Panc1 (cell line): ENCODE measurements at regions not wholly inside any gene's neighbourhood (a gene's known extent, or its start where the extent isn't known, plus 50 kb on each side); places are given as distances from the start of the nearest gene placed in this dataset.

Experiments
- ATAC-seq: fragments of 200-7000 bp; cut with Tn5 transposase; 2 replicates; pipeline ENCODE4 v1.9.1; 2020; ENCODE audit warnings: mild to moderate bottlenecking, moderate library complexity
- BruUV-seq: library from RNA; stranded (reverse); fragments of 400-500 nt; replicated peaks from 2 replicates; lab custom pipeline; 2021; lab: Mats Ljungman, UMichigan
- CTCF ChIA-PET: fragments of 300-600 bp; sonication (Branson Sonifier 250); formaldehyde crosslinking; loops from one replicate; lab custom pipeline; 2022; ENCODE audit warnings: antibody characterized with exemption; lab: Charles Lee
- POLR2A ChIA-PET: fragments of 300-600 bp; sonication (Branson Sonifier 250); formaldehyde crosslinking; loops from one replicate; lab custom pipeline; 2022; ENCODE audit warnings: antibody characterized with exemption; lab: Charles Lee
- DNase-seq: peaks from one replicate; pipeline ENCODE4 v3.0.0-alpha.2; 2010; ENCODE audit warnings: low read depth, low spot score
- H3K27ac ChIP-seq: 2 replicates; pipeline ENCODE4 v1.5.1; 2011; ENCODE audit warnings: mild to moderate bottlenecking, low read length, inconsistent platforms
- H3K27me3 ChIP-seq: fragments of 200-500 bp; sonication (Bioruptor generic); 2 replicates; pipeline ENCODE4 v1.6.0; 2014; ENCODE audit warnings: low read length, inconsistent platforms; ENCODE audit not compliant: control insufficient read depth, insufficient read depth
- H3K36me3 ChIP-seq: fragments of 200-500 bp; sonication (Bioruptor generic); 2 replicates; pipeline ENCODE4 v1.5.1; 2014; ENCODE audit warnings: inconsistent platforms, mild to moderate bottlenecking, low read length, moderate library complexity; ENCODE audit not compliant: control insufficient read depth, insufficient read depth
- H3K4me1 ChIP-seq: 2 replicates; pipeline ENCODE4 v1.5.1; 2011; ENCODE audit warnings: inconsistent platforms, mild to moderate bottlenecking, low read length, moderate library complexity; ENCODE audit not compliant: control insufficient read depth, insufficient read depth
- H3K4me3 ChIP-seq, 2 experiments: 2 replicates each; pipeline ENCODE4 v1.5.1; 2011 to 2012; ENCODE audit warnings: low read depth in 2 of 2, low read length in 2 of 2, mild to moderate bottlenecking in 2 of 2, inconsistent platforms in 1 of 2, moderate library complexity in 1 of 2
- H3K9me3 ChIP-seq: fragments of 200-500 bp; sonication (Bioruptor generic); 2 replicates; pipeline ENCODE4 v1.5.1; 2014; ENCODE audit warnings: low read depth, mild to moderate bottlenecking, inconsistent platforms, low read length, moderate library complexity; ENCODE audit not compliant: control insufficient read depth, insufficient read depth
- CTCF ChIP-seq: fragments of 450-650 bp; IDR thresholded peaks from 2 replicates; pipeline ENCODE4 v1.5.1; 2017; ENCODE audit warnings: mild to moderate bottlenecking
- POLR2AphosphoS5 ChIP-seq: IDR thresholded peaks from 2 replicates; pipeline ENCODE4 v1.6.1; 2012; ENCODE audit warnings: mild to moderate bottlenecking, low read depth, low read length, moderate library complexity
- SIN3A ChIP-seq: IDR thresholded peaks from 2 replicates; pipeline ENCODE4 v1.6.1; 2012; ENCODE audit warnings: low read depth, mild to moderate bottlenecking, low read length, moderate library complexity, borderline replicate concordance; ENCODE audit not compliant: insufficient read depth
- TCF7L2 ChIP-seq: IDR thresholded peaks from 2 replicates; pipeline ENCODE4 v1.6.1; 2011; ENCODE audit warnings: mild to moderate bottlenecking, low read depth, low read length, inconsistent platforms
- in situ Hi-C: cut with HindIII; loops from 2 replicates; pipeline ENCODE4 v1.10.0; 2016; ENCODE audit warnings: low sequenced_read_pairs, low pct_unique_long_range_greater_than_20kb
- intact Hi-C: fragments of 100-400 bp; cut with micrococcal nuclease; formaldehyde crosslinking; loops from one replicate; pipeline ENCODE4 v1.10.0; 2022; ENCODE audit not compliant: unreplicated experiment
- TF ChIP-seq, protein P1 (sequence below), 2 experiments: IDR thresholded peaks; 2 replicates each; pipeline ENCODE4 v1.6.1; 2011 to 2012; ENCODE audit warnings: low read depth in 2 of 2, control low read depth in 1 of 2, low read length in 1 of 2, mild to moderate bottlenecking in 1 of 2, moderate library complexity in 1 of 2; ENCODE audit not compliant: insufficient read depth in 1 of 2

DNA sequence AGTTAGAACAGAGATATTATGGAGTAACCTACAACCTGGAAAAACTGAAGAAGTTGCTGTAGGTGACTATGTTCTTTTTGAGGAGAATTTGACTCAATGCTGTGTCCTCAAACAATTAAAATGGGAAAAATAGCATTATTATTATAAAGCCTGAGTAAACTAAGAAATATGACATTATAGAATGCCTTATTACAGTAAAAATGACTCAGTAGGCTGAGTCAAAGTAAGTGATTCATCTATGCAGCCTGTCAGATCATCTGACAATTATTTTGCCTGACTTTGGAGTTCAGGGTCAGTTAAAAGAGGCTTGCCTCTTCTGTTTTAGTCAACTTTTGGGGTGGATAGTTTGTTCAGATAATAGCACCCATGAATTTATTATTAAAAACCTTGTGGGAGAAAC is 150.8 kb upstream of the PTGFR start:
- no peaks in the 10 kb centered on the region for H3K36me3 ChIP-seq
- DNase-seq (peak; percentile 22), ATAC-seq (no peak)
- no peak overlapping the region for H3K4me3 ChIP-seq
- H3K9me3 ChIP-seq: no peaks in the 10 kb centered on the region
- CTCF ChIA-PET: no interaction called here
- intact Hi-C loops: no loop called here
- no peaks in the 10 kb centered on the region for H3K4me1 ChIP-seq
- POLR2A ChIA-PET: no interaction called here
- no peaks in the 10 kb centered on the region for H3K27me3 ChIP-seq
- TF ChIP-seq CTCF (no peak), SIN3A (no peak), TCF7L2 (no peak), POLR2AphosphoS5 (no peak)
- TF ChIP-seq, protein P1, sequence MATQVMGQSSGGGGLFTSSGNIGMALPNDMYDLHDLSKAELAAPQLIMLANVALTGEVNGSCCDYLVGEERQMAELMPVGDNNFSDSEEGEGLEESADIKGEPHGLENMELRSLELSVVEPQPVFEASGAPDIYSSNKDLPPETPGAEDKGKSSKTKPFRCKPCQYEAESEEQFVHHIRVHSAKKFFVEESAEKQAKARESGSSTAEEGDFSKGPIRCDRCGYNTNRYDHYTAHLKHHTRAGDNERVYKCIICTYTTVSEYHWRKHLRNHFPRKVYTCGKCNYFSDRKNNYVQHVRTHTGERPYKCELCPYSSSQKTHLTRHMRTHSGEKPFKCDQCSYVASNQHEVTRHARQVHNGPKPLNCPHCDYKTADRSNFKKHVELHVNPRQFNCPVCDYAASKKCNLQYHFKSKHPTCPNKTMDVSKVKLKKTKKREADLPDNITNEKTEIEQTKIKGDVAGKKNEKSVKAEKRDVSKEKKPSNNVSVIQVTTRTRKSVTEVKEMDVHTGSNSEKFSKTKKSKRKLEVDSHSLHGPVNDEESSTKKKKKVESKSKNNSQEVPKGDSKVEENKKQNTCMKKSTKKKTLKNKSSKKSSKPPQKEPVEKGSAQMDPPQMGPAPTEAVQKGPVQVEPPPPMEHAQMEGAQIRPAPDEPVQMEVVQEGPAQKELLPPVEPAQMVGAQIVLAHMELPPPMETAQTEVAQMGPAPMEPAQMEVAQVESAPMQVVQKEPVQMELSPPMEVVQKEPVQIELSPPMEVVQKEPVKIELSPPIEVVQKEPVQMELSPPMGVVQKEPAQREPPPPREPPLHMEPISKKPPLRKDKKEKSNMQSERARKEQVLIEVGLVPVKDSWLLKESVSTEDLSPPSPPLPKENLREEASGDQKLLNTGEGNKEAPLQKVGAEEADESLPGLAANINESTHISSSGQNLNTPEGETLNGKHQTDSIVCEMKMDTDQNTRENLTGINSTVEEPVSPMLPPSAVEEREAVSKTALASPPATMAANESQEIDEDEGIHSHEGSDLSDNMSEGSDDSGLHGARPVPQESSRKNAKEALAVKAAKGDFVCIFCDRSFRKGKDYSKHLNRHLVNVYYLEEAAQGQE (IDR thresholded peaks at IDR 0.05; ENCODE audit: insufficient read depth in 1 of 2, low read depth in 2 of 2, low read length in 1 of 2): no peak
- no peak overlapping the region for H3K27ac ChIP-seq
- BruUV-seq: no TSS peak
- in situ Hi-C loops: no loop called here

DNA sequence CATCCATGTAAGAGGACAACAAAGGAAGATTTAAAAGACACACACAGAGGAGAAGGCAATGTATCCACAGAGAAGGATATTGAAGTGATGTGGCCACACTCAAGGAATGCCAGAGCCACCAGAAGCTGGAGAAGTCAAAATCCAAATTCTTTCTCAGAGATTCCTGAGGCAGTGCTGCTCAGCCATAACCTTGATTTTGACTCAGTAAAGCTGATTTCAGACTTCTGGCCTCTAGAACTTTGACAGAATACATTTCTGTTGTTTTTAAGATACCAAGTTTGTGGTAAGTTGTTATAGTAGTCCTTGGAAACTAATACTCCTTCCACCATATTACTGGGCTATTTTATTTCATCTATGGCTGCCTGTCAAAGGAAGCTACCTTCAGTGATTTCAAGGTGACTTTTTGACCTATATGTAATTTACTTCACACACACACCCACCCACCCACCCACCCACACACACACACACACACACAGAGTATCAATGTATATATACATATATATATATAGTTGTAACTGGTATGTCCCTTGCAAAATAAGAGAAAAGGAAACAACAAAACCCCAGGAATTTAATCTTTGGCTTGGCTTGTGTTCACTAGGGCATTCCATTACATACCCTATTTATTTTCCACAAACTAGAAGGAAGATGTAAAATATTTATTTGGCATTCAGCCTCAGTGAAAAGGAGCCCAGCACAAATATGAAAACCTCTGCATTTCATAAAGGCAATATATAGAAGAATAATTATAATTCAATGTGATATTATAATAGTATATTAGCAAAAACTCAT is 142.1 kb upstream of the PTGFR start:
- Histone ChIP-seq H3K9me3 (no peaks in the 10 kb centered on the region), H3K27ac (no peak overlapping the region), H3K27me3 (no peaks in the 10 kb centered on the region), H3K36me3 (no peaks in the 10 kb centered on the region), H3K4me3 (no peak overlapping the region), H3K4me1 (no peaks in the 10 kb centered on the region)
- ChIA-PET CTCF (no interaction called here), POLR2A (no interaction called here)
- ATAC-seq: no peak
- no peak for DNase-seq
- intact Hi-C loops: no loop called here
- in situ Hi-C loops: no loop called here
- no TSS peak for BruUV-seq
- no peak for TF ChIP-seq POLR2AphosphoS5
- no peak for TF ChIP-seq TCF7L2
- no peak for TF ChIP-seq SIN3A
- no peak for TF ChIP-seq CTCF
- TF ChIP-seq, protein P1 (IDR thresholded peaks at IDR 0.05; ENCODE audit: insufficient read depth in 1 of 2, low read depth in 2 of 2, low read length in 1 of 2): no peak
